ENCODE measurements at regions not wholly inside any gene's neighbourhood (a gene's known extent, or its start where the extent isn't known, plus 50 kb on each side); places are given as distances from the start of the nearest gene placed in this dataset.

- TF ChIP-seq CTCF (IDR thresholded peaks at IDR 0.05) (no peak), POLR2A (IDR thresholded peaks at IDR 0.05) (no peak), EP300 (IDR thresholded peaks at IDR 0.05) (no peak), POLR2AphosphoS5 (IDR thresholded peaks at IDR 0.05) (no peak)
Observed at GRCh38 chr14:84247693-84248092, 1282.3 kb upstream of the FLRT2 start.

Data from sigmoid colon (tissue), 4 donors.